ENCODE measurements at regions not wholly inside any gene's neighbourhood (a gene's known extent, or its start where the extent isn't known, plus 50 kb on each side); places are given as distances from the start of the nearest gene placed in this dataset.

GRCh38 chr3:150082898-150083654 is 112.4 kb upstream of the PFN2 start:
- peak in 4 of 8 experiments; percentile 22 to 36 (median 30) for ATAC-seq (replicated peaks in 6 of 8)
- peaks cover 11 to 19% of the 10 kb centered on the region in 2 donors for H3K4me1 ChIP-seq (replicated peaks in 1 of 2)
- WGBS, 10 experiments: 33 to 100% (median 80%) methylated on average over 1 to 2 of the region's 2 CpGs; no CpG with 5 or more reads in 3 of the 10 experiments
- in situ Hi-C loops (cut with MboI; ENCODE audit: low pct_unique_long_range_greater_than_20kb in 2 of 9, low sequenced_read_pairs in 9 of 9, unreplicated experiment in 9 of 9): no loop called here
- H3K4me3 ChIP-seq: peak overlapping the region in 4 of 5 donors; percentile 1 to 18 (median 4)
- no peak overlapping the region for H3K27ac ChIP-seq

- in situ Hi-C loops (cut with MboI; ENCODE audit: low pct_unique_long_range_greater_than_20kb in 2 of 9, low sequenced_read_pairs in 9 of 9, unreplicated experiment in 9 of 9): no loop called here
- Histone ChIP-seq H3K27ac (no peak overlapping the region), H3K4me3 (no peak overlapping the region), H3K4me1 (replicated peaks in 1 of 2) (peaks cover 11 to 19% of the 10 kb centered on the region in 2 donors)
- ATAC-seq (replicated peaks in 6 of 8): no peak
- 50 to 100% (median 92%) methylated on average over 1 to 4 of the region's 4 CpGs for WGBS, 10 experiments
Measured at GRCh38 chr3:150081084-150081483, 110.4 kb upstream of the PFN2 start.

GRCh38 chr3:150080058-150080730 is 109.5 kb upstream of the PFN2 start:
- H3K4me3 ChIP-seq: no peak overlapping the region
- no peak for ATAC-seq (replicated peaks in 6 of 8)
- 43 to 71% (median 56%) methylated on average over 1 to 4 of the region's 4 CpGs; no CpG with 5 or more reads in 4 of the 10 experiments for WGBS, 10 experiments
- in situ Hi-C loops (cut with MboI; ENCODE audit: low pct_unique_long_range_greater_than_20kb in 2 of 9, low sequenced_read_pairs in 9 of 9, unreplicated experiment in 9 of 9): no loop called here
- H3K4me1 ChIP-seq (replicated peaks in 1 of 2): peaks cover 11 to 19% of the 10 kb centered on the region in 2 donors
- no peak overlapping the region for H3K27ac ChIP-seq

DNA sequence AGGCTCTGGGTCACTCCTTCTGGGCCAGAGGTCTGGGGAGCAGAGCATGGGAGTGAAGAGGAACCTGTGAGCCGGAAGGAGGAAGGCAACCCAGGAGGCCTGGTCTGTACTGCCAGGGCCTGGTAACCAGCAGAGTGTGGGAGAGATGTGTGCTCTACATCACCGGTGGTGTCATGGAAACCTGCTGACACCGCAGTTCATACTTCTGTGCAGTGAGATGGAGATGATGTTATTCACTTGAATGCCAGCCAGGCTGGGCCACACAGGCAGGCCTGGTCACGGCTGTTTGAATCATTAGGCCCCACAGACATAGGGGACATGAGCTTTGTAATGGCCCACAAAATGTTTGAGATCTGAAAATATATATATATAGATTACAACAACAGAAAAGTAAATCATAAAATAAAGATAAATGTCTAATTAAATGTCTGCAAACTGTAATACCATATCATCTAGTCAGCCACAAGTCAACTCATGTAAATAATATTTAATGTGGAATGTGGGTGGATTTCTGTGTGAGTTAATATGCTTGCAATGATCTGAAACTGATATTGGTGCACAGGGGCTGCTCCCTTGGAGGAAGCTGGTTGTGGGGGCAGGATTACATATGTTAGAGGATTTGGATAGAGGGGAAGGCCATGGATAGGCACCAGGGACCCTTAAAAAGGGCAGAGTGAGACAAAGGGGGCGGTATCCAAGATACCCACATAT is 108.5 kb upstream of the PFN2 start:
- peak; percentile 78 to 99 (median 96) for ATAC-seq (replicated peaks in 6 of 8)
- Histone ChIP-seq H3K4me1 (replicated peaks in 1 of 2) (peaks cover 17 to 19% of the 10 kb centered on the region in 2 donors), H3K27ac (peak overlapping the region in 1 of 2 donors; percentile 33), H3K4me3 (no peak overlapping the region)
- in situ Hi-C loops (cut with MboI; ENCODE audit: low pct_unique_long_range_greater_than_20kb in 2 of 9, low sequenced_read_pairs in 9 of 9, unreplicated experiment in 9 of 9): no loop called here
- WGBS, 10 experiments: 33 to 100% (median 50%) methylated on average over 1 to 5 of the region's 5 CpGs; no CpG with 5 or more reads in 2 of the 10 experiments

DNA sequence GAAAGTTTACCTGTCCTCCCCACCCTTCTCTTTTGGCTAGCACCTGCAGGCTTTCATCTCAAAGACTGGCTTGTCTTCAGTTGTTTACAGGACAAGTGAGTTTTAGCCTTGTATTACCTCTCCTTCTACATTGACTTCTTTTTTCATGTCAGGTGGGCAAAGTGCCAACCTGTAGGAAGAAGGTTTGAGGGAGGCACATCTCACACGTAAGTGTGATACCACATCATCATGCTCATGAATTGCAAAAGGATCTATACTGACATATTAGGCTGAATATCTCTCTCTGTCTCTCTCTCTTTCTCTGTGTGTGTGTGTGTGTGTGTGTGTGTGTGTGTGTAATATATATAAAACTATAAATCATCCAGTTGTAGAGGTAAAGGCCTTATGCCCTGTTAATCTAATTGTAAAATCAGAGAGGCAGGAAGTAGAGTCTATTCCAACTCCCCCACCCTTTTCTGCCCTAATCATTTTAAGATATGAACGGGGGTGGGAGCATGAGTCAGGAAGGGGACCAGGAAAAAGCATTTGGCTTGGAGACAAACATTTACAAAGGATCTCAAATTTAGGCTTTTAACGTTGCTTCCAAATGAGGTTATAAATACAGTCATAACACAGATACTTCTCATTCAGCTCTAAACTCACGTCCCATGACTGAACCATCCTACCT is 107.0 kb upstream of the PFN2 start:
- Histone ChIP-seq H3K4me3 (no peak overlapping the region), H3K4me1 (replicated peaks in 1 of 2) (peaks cover 12 to 22% of the 10 kb centered on the region in 2 donors), H3K27ac (no peak overlapping the region)
- WGBS, 10 experiments: 38 to 100% (median 85%) methylated on average over 1 to 4 of the region's 4 CpGs
- no peak for ATAC-seq (replicated peaks in 6 of 8)
- in situ Hi-C loops (cut with MboI; ENCODE audit: low pct_unique_long_range_greater_than_20kb in 2 of 9, low sequenced_read_pairs in 9 of 9, unreplicated experiment in 9 of 9): no loop called here

GRCh38 chr3:150077107-150077506 is 106.4 kb upstream of the PFN2 start:
- peaks cover 12 to 22% of the 10 kb centered on the region in 2 donors for H3K4me1 ChIP-seq (replicated peaks in 1 of 2)
- in situ Hi-C loops (cut with MboI; ENCODE audit: low pct_unique_long_range_greater_than_20kb in 2 of 9, low sequenced_read_pairs in 9 of 9, unreplicated experiment in 9 of 9): no loop called here
- no peak for ATAC-seq (replicated peaks in 6 of 8)
- no peak overlapping the region for H3K4me3 ChIP-seq
- WGBS, 10 experiments: 33 to 100% (median 83%) methylated on average over 1 to 3 of the region's 3 CpGs; no CpG with 5 or more reads in 3 of the 10 experiments
- no peak overlapping the region for H3K27ac ChIP-seq

GRCh38 chr3:150076443-150076842 is 105.7 kb upstream of the PFN2 start:
- peaks cover 12 to 22% of the 10 kb centered on the region in 2 donors for H3K4me1 ChIP-seq (replicated peaks in 1 of 2)
- no peak overlapping the region for H3K4me3 ChIP-seq
- no peak for ATAC-seq (replicated peaks in 6 of 8)
- in situ Hi-C loops (cut with MboI; ENCODE audit: low pct_unique_long_range_greater_than_20kb in 2 of 9, low sequenced_read_pairs in 9 of 9, unreplicated experiment in 9 of 9): no loop called here
- no peak overlapping the region for H3K27ac ChIP-seq
- 84 to 100% (median 100%) methylated on average over 1 to 2 of the region's 2 CpGs; no CpG with 5 or more reads in 1 of the 10 experiments for WGBS, 10 experiments

- no peak for ATAC-seq (replicated peaks in 6 of 8)
- WGBS, 10 experiments: 71 to 100% (median 96%) methylated on average over 1 to 11 of the region's 11 CpGs; no CpG with 5 or more reads in 2 of the 10 experiments
Measured at GRCh38 chr3:150075417-150075865, 104.7 kb upstream of the PFN2 start.

GRCh38 chr3:150074697-150075416 is 104.2 kb upstream of the PFN2 start:
- 30 to 86% (median 50%) methylated on average over 1 to 6 of the region's 7 CpGs; no CpG with 5 or more reads in 1 of the 10 experiments for WGBS, 10 experiments
- in situ Hi-C loops (cut with MboI; ENCODE audit: low pct_unique_long_range_greater_than_20kb in 2 of 9, low sequenced_read_pairs in 9 of 9, unreplicated experiment in 9 of 9): no loop called here
- ATAC-seq (replicated peaks in 6 of 8): no peak
- H3K4me3 ChIP-seq: no peak overlapping the region
- H3K27ac ChIP-seq: no peak overlapping the region
- H3K4me1 ChIP-seq (replicated peaks in 1 of 2): peaks cover 12 to 22% of the 10 kb centered on the region in 2 donors

More at GRCh38 chr3:150075417-150075865, 104.7 kb upstream of the PFN2 start:
- no peak overlapping the region for H3K4me3 ChIP-seq
- no peak overlapping the region for H3K27ac ChIP-seq
- in situ Hi-C loops (cut with MboI; ENCODE audit: low pct_unique_long_range_greater_than_20kb in 2 of 9, low sequenced_read_pairs in 9 of 9, unreplicated experiment in 9 of 9): no loop called here
- H3K4me1 ChIP-seq (replicated peaks in 1 of 2): peaks cover 12 to 22% of the 10 kb centered on the region in 2 donors

DNA sequence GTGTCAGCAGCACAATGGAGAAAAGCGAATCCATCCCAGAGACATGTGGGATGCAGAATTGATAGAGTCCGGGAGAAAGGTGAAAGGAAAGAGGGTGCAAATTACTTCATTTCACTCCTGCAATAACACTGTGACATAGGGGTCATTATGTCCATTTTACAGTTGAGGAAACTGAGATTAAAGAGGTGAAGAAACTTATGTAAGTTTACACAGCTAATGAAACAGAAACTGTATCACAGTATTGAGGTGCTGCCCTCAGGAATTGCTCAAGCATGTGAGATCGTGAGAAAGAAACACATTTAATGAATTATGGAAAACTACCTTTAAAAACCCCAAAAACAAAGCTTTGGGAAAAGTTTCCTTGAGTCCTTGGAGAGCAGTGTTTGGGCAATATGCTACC is 103.6 kb upstream of the PFN2 start:
- in situ Hi-C loops (cut with MboI; ENCODE audit: low pct_unique_long_range_greater_than_20kb in 2 of 9, low sequenced_read_pairs in 9 of 9, unreplicated experiment in 9 of 9): no loop called here
- no peak overlapping the region for H3K4me3 ChIP-seq

GRCh38 chr3:150073513-150073912 is 102.8 kb upstream of the PFN2 start:
- H3K4me3 ChIP-seq: no peak overlapping the region
- ATAC-seq (replicated peaks in 6 of 8): peak in 1 of 8 experiments; percentile 22
- peaks cover 13% of the 10 kb centered on the region in 2 donors for H3K4me1 ChIP-seq (replicated peaks in 1 of 2)
- in situ Hi-C loops (cut with MboI; ENCODE audit: low pct_unique_long_range_greater_than_20kb in 2 of 9, low sequenced_read_pairs in 9 of 9, unreplicated experiment in 9 of 9): no loop called here
- no peak overlapping the region for H3K27ac ChIP-seq
- WGBS, 10 experiments: 88 to 100% (median 100%) methylated on average over 1 of the region's 1 CpG; no CpG with 5 or more reads in 5 of the 10 experiments

More for the DNA sequence above, 103.6 kb upstream of the PFN2 start:
- Histone ChIP-seq H3K27ac (no peak overlapping the region), H3K4me1 (replicated peaks in 1 of 2) (peaks cover 11 to 18% of the 10 kb centered on the region in 2 donors)
- no peak for ATAC-seq (replicated peaks in 6 of 8)
- 0 to 100% (median 67%) methylated on average over 1 to 3 of the region's 3 CpGs; no CpG with 5 or more reads in 3 of the 10 experiments for WGBS, 10 experiments

DNA sequence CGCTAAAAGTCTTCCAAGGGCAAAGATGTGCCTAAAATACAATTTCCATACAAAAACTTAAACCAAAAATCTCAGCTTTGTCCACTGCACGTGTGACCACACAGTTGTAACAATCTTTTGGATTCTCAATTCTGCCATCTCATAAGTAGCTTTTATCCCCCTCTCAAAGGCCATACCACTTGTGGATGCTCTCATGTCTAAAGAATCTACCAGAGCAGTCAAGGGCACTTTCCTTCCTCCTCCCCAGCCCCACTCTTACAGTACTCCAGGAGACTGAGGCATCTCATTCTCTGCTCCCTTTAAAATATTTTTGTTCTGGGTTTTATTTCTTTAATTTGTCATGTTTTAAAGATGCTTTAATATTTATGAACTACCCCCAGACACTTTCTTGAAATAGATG is 102.3 kb upstream of the PFN2 start:
- Histone ChIP-seq H3K4me3 (no peak overlapping the region), H3K4me1 (replicated peaks in 1 of 2) (peaks cover 13 to 14% of the 10 kb centered on the region in 2 donors), H3K27ac (no peak overlapping the region)
- 33 to 100% (median 68%) methylated on average over 1 to 2 of the region's 2 CpGs; no CpG with 5 or more reads in 3 of the 10 experiments for WGBS, 10 experiments
- in situ Hi-C loops (cut with MboI; ENCODE audit: low pct_unique_long_range_greater_than_20kb in 2 of 9, low sequenced_read_pairs in 9 of 9, unreplicated experiment in 9 of 9): no loop called here
- no peak for ATAC-seq (replicated peaks in 6 of 8)
